ENCODE measurements at regions not wholly inside any gene's neighbourhood (a gene's known extent, or its start where the extent isn't known, plus 50 kb on each side); places are given as distances from the start of the nearest gene placed in this dataset.
"Not testable (repeated sequence)": the region's sequence is repeated elsewhere in the genome, so short reads cannot be mapped to it uniquely, and the experiment has no call there.

- no peak for DNase-seq (ENCODE audit: low read depth in 1 of 2, low spot score in 1 of 2)
Observed at GRCh38 chr16:52309446-52310416, 237.2 kb downstream of the TOX3 start.

DNA sequence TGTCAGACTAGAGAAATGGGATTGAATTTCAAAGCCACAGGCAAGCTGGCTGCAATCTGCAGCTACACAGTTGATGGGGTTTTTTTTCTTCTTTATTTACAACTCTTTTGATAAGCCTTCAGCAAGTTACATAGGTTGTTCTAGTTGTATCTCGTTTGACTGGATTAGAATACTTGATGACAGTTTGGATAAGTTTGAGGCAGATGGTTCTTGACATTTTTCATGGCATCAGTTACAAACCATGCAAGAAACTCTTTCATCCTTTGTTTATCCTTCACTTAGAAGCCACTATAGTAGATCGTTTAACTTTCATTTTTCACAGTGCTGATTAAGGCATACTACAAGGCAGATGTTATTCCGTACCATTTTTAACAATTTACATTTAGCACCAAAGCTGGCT is 238.9 kb downstream of the TOX3 start:
- no peak for DNase-seq (ENCODE audit: low read depth in 1 of 2, low spot score in 1 of 2)

- no peak for DNase-seq (ENCODE audit: low read depth in 1 of 2, low spot score in 1 of 2)
Observed at GRCh38 chr16:52301026-52301425, 245.9 kb downstream of the TOX3 start.

DNA sequence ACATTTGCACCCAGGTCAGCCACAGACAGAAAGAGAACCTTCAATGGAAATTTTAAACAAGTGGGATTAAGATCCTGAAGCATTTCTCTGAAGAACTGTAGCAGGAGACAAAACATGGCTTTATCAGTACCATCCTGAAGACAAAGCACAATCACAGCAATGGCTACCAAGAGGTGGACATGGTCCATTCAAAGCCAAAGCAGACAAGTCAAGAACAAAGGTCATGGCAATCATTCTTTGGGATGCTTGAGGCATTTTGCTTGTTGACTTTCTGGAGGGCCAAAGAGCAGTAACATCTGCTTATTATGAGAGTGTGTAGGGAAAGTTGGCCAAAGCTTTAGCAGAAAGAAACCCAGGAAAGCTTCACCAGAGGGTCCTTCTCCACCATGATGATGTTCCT is 248.2 kb downstream of the TOX3 start:
- DNase-seq (ENCODE audit: low read depth in 1 of 2, low spot score in 1 of 2) = no peak

GRCh38 chr16:52296706-52297315 is 250.1 kb downstream of the TOX3 start:
- not testable (repeated sequence) for DNase-seq (ENCODE audit: low read depth in 1 of 2, low spot score in 1 of 2)

- no peak for DNase-seq (ENCODE audit: low read depth in 1 of 2, low spot score in 1 of 2)
Observed at GRCh38 chr16:52296076-52296475, 250.9 kb downstream of the TOX3 start.

- no peak for DNase-seq (ENCODE audit: low read depth in 1 of 2, low spot score in 1 of 2)
Observed at GRCh38 chr16:52294660-52295059, 252.3 kb downstream of the TOX3 start.

DNA sequence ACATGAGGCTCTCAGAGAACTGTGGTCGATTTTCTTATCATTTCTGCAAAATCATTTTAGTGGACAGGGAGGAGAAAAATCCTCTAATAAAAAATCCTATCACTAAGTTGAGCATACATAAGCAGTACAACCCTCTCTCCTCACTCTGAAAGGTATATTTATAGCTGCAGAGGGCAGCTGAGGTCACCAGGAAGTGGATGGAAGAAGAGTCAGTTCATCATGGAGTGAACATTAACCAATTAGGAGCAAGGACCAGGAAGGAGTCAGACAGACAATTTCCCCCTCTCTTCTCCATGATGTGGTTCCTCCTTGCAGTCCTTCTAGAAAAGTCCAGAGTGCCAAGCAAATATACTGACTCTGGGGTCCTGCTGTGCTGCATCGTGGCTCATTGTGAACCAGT is 253.7 kb downstream of the TOX3 start:
- no peak for DNase-seq (ENCODE audit: low read depth in 1 of 2, low spot score in 1 of 2)

DNA sequence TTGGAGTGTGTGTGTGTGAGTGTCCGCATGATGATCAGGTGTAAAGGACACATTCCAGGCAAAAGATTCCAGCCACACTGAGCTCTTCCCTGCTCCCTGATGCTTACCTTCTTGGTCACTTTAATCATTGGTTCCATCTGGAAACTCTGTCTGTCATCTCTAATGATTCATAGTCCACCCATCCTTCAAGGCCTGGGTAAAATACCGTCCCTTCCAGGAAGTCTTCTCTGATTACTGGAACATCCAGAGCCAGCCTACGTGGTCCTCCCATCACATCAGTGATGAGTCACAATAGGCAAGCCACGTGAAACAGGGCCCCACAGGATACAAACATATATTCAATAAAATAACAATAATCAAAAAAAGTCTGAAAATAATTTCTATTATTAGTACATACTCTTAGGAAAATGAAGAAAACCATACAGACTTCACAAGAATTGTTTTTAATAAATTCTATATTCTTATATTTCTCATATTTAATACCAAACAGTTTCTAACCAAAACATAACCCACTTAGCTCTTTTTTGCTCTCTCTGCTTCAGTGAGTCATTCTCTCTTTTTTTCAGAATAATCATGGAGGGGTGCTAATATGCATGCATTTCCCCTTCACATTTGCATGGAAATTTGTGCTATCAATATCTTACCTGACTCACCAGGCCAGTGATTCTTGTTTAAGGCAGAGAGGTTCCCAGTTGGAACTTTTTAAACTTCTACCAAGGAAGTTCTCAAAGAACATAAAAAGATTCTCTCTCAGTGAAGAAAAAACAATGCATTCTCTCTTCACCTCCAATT is 263.2 kb downstream of the TOX3 start:
- no peak for DNase-seq (ENCODE audit: low read depth in 1 of 2, low spot score in 1 of 2)

- DNase-seq (ENCODE audit: low read depth in 1 of 2, low spot score in 1 of 2) = no peak
Observed at GRCh38 chr16:52283018-52283417, 263.9 kb downstream of the TOX3 start.

- DNase-seq (ENCODE audit: low read depth in 1 of 2, low spot score in 1 of 2) = no peak
Observed at GRCh38 chr16:52280086-52280485, 266.9 kb downstream of the TOX3 start.

DNA sequence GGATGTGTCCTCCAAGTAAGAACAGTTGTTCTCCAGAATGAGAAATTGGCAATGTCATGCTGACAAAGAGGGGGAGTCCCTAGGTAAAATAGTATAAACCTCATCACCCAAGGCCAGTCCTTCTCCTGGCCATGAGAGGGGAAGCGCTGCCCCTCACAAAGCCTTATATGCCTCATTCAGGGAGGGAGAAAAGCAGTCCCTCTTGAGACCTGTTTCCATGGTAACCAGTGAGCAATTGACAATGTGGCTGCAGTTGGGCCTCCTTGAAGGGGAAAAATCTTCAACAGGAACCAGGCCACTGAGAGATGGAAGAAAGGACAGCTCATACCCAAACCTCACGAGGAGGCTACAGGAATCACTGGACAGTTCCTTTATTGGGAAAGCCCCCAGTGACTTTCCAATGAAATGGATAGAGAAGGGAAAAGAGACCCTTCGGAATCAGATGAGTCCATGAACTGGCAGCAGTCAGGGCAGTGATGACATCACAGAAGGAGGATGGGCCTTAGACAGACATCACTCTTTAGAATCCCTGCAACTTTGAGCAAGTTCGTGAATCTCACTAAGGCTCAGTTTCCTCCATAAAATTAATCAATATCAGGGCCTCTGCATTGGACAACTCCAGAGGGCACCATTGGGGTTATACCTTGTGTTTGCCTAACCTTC is 275.7 kb downstream of the TOX3 start:
- no peak for DNase-seq (ENCODE audit: low read depth in 1 of 2, low spot score in 1 of 2)

- DNase-seq (ENCODE audit: low read depth in 1 of 2, low spot score in 1 of 2) = no peak
Observed at GRCh38 chr16:52265446-52265861, 281.5 kb downstream of the TOX3 start.

DNA sequence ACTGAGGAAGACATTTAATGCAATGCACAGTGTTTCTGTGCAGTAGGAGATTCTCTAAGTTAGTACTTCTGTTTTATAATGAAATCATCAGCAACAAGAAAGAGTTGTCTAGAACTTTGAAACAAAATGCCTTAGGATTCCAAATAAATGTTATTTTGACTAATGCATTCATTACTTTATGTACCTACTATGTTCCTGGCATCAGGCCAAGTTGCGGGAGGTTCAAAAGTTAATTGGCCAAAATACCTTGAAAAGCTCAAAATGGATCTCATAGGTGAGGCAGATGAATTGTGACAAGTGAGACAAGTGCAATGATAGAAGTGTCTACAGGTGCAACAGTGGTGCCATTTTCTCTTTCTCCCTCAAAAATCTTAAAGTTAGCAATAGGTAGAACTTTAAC is 289.4 kb downstream of the TOX3 start:
- DNase-seq (ENCODE audit: low read depth in 1 of 2, low spot score in 1 of 2) = no peak

DNA sequence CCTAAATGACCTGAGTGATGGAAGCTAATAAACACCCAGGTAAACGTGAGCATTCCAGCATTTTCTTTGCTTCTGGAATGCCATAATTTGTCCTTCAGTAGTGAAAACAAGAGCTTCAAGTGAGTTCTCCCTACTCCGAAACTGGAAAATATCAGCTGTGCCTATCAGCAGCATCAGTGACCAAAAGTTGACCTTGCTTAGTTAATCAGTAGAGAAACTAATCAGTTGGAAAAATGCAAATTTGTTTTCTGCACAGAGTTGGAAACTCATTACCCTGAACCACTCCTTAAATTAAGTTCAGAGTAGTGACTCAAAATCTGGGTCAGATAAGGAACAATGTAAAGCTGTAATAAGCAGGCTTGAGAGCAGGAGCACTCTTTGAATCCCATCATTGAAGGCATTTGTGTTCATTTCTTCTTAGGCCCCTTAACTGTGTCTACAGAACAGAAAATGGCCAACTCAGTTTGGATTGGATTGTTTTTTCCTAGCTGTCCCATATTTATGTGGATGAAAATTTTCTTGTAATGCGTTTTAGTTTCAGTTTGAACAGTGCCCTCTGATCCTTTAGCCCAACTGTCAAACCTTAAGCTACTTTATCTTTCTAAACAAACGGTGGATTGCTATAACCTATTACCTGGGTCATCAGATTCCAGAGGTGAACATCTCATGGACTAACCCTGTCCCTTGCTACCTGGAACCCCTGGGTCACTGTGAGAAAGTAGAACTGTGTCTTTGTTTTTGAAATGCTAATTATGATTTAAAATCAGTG is 290.4 kb downstream of the TOX3 start:
- no peak for DNase-seq (ENCODE audit: low read depth in 1 of 2, low spot score in 1 of 2)

- DNase-seq (ENCODE audit: low read depth in 1 of 2, low spot score in 1 of 2) = no peak
Observed at GRCh38 chr16:52254746-52255145, 292.2 kb downstream of the TOX3 start.

DNA sequence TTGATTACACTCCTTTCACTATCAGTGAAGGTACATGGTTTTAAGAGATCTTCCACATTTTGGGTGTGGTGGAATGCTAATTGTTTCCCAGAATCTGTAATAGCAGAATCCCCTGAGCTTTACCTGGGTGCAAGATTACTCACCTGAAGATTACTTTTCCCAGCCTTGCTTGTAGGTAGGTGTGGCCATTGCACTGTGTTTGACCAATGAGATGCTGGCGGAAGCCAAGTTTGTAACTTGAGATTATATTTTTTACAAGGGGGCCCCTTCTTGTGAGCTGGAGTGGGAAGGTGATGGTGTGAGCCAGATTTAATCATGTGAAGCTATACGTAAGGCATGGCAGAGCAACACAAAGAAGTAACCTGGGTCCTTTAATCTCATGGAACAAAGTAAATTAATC is 294.3 kb downstream of the TOX3 start:
- no peak for DNase-seq (ENCODE audit: low read depth in 1 of 2, low spot score in 1 of 2)

DNA sequence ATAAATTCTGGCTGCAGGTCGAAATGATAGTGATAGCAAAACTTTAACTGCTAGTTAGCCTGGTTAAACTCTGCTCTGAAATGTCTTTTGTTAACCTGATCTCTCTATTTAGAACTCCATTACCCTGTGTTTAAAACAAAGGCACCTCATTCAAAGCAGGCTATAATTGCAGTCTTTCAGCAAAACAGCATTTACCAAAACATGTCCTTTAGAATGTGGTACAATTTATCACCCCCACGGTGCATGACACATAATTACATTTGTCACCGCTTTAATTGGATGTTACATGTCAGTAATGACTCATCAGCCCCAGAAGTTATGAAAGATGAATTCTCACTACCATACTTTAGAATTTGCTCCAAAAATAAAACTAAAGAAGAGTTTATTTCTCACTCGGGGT is 295.4 kb downstream of the TOX3 start:
- no peak for DNase-seq (ENCODE audit: low read depth in 1 of 2, low spot score in 1 of 2)

- DNase-seq (ENCODE audit: low read depth in 1 of 2, low spot score in 1 of 2) = no peak
Observed at GRCh38 chr16:52247737-52248136, 299.2 kb downstream of the TOX3 start.

DNA sequence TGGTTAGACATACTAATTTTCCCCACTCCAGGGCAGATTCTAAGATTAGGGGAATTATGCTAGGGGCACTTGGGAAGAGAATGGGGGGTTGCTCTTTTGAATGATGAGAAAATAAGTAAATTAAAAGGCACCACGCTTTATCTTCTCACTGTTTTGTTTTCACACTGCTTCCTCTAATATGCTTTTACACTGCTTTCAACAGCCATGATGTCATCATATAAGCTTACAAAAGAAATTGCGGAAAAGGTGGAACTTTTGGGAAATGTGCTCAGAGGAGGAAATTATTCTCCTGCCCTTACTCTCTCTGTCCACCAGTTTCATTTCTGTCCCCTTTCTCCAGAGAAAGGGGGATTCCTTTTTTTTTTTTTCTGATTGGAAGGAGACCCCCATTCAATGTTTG is 308.2 kb downstream of the TOX3 start:
- DNase-seq (ENCODE audit: low read depth in 1 of 2, low spot score in 1 of 2) = no peak
